ENCODE measurements at regions not wholly inside any gene's neighbourhood (a gene's known extent, or its start where the extent isn't known, plus 50 kb on each side); places are given as distances from the start of the nearest gene placed in this dataset.

DNA sequence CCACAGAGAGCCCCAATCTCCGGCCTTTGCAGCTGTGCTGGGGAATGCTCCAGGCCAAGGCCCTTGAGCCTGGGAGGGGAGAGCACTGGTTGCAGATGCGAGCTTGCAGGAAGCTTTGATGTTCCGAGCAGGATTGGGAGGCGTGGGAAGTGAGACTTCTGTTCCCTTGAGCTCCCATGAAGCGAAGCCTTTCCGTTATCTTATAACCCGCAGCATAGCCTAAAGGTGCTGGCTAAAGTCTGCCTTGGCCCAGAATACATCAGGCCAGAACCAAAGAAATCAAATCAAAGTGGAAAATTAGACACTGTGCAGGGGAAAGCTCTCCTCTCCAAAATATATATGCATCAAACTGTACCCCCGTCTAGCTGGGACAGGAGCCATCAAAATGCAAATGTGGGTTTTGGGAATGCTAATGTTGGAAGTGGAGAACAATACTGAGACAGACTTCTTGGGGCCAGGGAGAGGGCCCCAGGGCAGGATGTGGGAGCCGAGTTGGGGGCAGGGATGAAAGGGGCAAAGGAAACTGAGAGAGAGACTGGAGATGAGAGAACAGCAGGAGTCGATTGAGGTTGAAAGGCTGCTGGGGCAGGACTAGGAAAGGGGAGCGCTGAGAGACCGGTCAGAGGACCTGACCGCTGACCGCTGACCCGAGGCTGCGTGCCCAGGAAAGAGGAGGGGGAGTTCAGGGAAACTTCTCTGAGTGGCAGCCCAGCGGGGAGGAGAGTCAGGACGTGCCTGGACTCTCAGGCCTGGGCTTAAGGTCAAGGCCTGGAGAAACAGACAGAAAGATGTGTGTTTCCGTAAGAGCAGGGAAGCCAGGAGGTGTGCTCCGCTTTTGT lies 152.2 kb upstream of the PARP11 start:
- TF ChIP-seq TOX (CRISPR knock-in tag; IDR thresholded peaks at IDR 0.05; ENCODE audit: borderline replicate concordance) (no peak), ARNTL (CRISPR knock-in tag; IDR thresholded peaks at IDR 0.05; ENCODE audit: borderline replicate concordance, low read depth) (no peak), ISL1 (CRISPR knock-in tag; IDR thresholded peaks at IDR 0.05) (no peak), ESRRG (CRISPR knock-in tag; IDR thresholded peaks at IDR 0.05) (no peak), TSHZ2 (CRISPR knock-in tag; IDR thresholded peaks at IDR 0.05) (no peak), ZFP3 (CRISPR knock-in tag; IDR thresholded peaks at IDR 0.05) (no peak), ZNF8 (CRISPR knock-in tag; IDR thresholded peaks at IDR 0.05) (no peak), PATZ1 (CRISPR knock-in tag; IDR thresholded peaks at IDR 0.05; ENCODE audit: borderline replicate concordance) (no peak), POU6F1 (CRISPR knock-in tag; IDR thresholded peaks at IDR 0.05; ENCODE audit: borderline replicate concordance, low read depth) (no peak), PPARA (CRISPR knock-in tag; IDR thresholded peaks at IDR 0.05; ENCODE audit: borderline replicate concordance) (no peak), GLIS3 (CRISPR knock-in tag; IDR thresholded peaks at IDR 0.05) (no peak), SNAI2 (CRISPR knock-in tag; IDR thresholded peaks at IDR 0.05) (no peak), CSRNP3 (CRISPR knock-in tag; IDR thresholded peaks at IDR 0.05) (no peak), ZC3H10 (CRISPR knock-in tag; IDR thresholded peaks at IDR 0.05) (no peak)
